Psoas muscle (tissue), 7 donors: ENCODE measurements at regions not wholly inside any gene's neighbourhood (a gene's known extent, or its start where the extent isn't known, plus 50 kb on each side); places are given as distances from the start of the nearest gene placed in this dataset.
A peak's percentile ranks its signal among the peaks of the same experiment; 100 is the strongest.

ENCODE experiments used
- ATAC-seq, 4 donors: fragments of 200-7000 bp; cut with Tn5 transposase; one replicate each; pipeline ENCODE4 v1.9.1; 2020; ENCODE audit warnings: moderate library complexity in 3 of 4, mild to moderate bottlenecking in 2 of 4
- DNase-seq, 2 donors: peaks; one replicate each; pipeline ENCODE4 v3.0.0-alpha.2; 2020
- H3K27ac ChIP-seq: fragments of 200-600 bp; one replicate; pipeline ENCODE4 v1.8.0; 2022
- H3K27me3 ChIP-seq, 3 donors: fragments of 200-600 bp in 1 of 3; one replicate each; pipeline versions ENCODE4 v1.6.1 to v1.8.0; 2013 to 2022; ENCODE audit warnings: low read length in 2 of 3, mild to moderate bottlenecking in 2 of 3, moderate library complexity in 1 of 3; ENCODE audit not compliant: insufficient read depth in 3 of 3
- H3K36me3 ChIP-seq, 2 donors: fragments of 200-600 bp in 1 of 2; one replicate each; pipeline versions ENCODE4 v1.6.1 to v1.8.0; 2013 to 2022; ENCODE audit warnings: low read depth in 1 of 2, mild to moderate bottlenecking in 1 of 2, moderate library complexity in 1 of 2; ENCODE audit not compliant: insufficient read depth in 1 of 2
- H3K4me1 ChIP-seq: fragments of 200-600 bp; one replicate; pipeline ENCODE4 v1.8.0; 2022
- H3K4me3 ChIP-seq: fragments of 200-600 bp; one replicate; pipeline ENCODE4 v1.8.0; 2022; ENCODE audit warnings: mild to moderate bottlenecking
- H3K9me3 ChIP-seq: fragments of 200-600 bp; one replicate; pipeline ENCODE4 v1.8.0; 2022
- CTCF ChIP-seq: fragments of 200-600 bp; IDR thresholded peaks from one replicate; pipeline ENCODE4 v1.8.0; 2022; ENCODE audit warnings: antibody characterized with exemption
- WGBS, 3 donors: extraction: QIAGEN DNeasy Blood & Tissue Kit; methylation state at CpG; one replicate each; pipeline versions ENCODE4 v1.1.6 to v1.1.7; 2013; 5-methylcytosine and 5-hydroxymethylcytosine counted together
- intact Hi-C, 2 donors: fragments of 100-400 bp; cut with DNase I; formaldehyde crosslinking; loops; one replicate each; pipeline versions ENCODE4 v1.11.0 to v1.14.2; 2022
- donor health status: healthy with polysubstance abuse.
- donor health status: DM: no; HTN: no; CAD: no; lungs with moderate emphysema.
- donor health status: Bipolar disorder and iron deficiency.
- donor health status: healthy.
- donor health status: DM: yes; HTN: yes; CAD: no.
- donor health status: DM: no; HTN: no; CAD: no.
- donor health status: DM: yes; HTN: yes; CAD: no.

DNA sequence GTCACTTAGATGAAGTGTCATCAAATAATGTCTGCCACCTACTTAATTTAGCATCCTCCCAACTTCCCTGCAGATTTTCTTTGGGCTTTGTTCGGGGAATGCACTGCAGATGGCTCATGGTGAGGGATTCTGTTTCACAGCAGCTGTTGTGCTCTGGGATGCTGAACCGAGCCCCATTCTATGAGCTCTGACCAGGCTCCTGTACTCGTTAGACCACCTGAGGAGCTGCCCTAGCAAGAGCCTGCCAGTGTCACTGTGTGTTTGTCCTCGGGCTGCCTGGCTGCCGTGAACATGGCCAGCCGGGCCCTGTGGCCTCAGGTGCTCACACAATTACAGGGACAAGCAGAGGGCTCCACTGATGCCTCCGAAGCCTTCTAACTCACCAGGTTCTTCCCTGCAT, 238.8 kb upstream of the ECI2 start:
- WGBS, 3 donors: 36 to 59% (median 53%) methylated on average over 7 of the region's 7 CpGs
- no peaks in the 10 kb centered on the region for H3K36me3 ChIP-seq
- H3K27me3 ChIP-seq: no peaks in the 10 kb centered on the region
- DNase-seq: no peak
- H3K4me1 ChIP-seq: peaks cover 38% of the 10 kb centered on the region
- ATAC-seq: no peak
- H3K9me3 ChIP-seq: no peaks in the 10 kb centered on the region
- no peak overlapping the region for H3K4me3 ChIP-seq
- H3K27ac ChIP-seq: peak overlapping the region; percentile 58
- intact Hi-C loops: no loop called here
- no peak for TF ChIP-seq CTCF

GRCh38 chr6:4372866-4373265, 237.5 kb upstream of the ECI2 start:
- no peak for ATAC-seq
- H3K4me1 ChIP-seq: peaks cover 48% of the 10 kb centered on the region
- no peaks in the 10 kb centered on the region for H3K27me3 ChIP-seq
- no peaks in the 10 kb centered on the region for H3K36me3 ChIP-seq
- no peak for TF ChIP-seq CTCF
- peak overlapping the region; percentile 80 for H3K27ac ChIP-seq
- no peak overlapping the region for H3K4me3 ChIP-seq
- no peak for DNase-seq
- H3K9me3 ChIP-seq: no peaks in the 10 kb centered on the region
- 89 to 95% (median 91%) methylated on average over 2 of the region's 2 CpGs for WGBS, 3 donors
- intact Hi-C loops: no loop called here

DNA sequence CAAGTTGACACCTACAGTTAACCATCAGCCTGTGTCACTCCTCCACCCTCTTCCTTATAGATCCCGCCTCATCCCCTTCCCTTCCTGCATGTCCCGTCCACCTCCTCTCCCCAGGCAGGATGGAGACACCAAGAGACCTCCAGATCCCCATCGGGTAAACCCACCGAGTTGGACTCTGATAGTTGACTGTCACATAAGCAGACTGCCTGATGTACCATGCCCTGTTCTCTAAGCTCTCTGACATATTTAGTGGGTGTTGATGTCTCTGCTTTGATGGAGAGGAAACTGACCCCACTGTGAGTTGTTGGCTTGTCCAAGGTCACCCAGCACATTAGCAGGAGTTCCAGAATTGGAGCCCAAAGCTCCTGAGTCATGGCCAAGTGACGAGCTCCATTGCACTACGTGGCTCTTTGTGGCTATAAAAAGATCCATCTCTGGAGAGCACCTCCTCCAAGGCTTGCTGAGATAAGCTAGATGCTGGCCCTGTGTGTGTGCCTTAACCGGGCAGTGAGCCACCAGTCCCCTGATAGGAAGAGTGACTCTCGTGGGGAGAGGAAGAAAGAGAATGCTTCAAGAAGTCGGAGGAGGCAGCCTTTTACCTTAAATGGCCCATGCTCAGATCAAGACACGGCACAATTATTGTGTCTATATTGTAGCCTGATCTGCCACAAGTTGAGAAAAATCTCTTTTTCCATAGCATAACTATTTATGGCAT, 236.0 kb upstream of the ECI2 start:
- peak overlapping the region; percentile 80 for H3K27ac ChIP-seq
- ATAC-seq: peak; percentile 90 to 93 (median 90)

GRCh38 chr6:4370066-4370465, 234.7 kb upstream of the ECI2 start:
- peaks cover 48% of the 10 kb centered on the region for H3K4me1 ChIP-seq
- no peaks in the 10 kb centered on the region for H3K9me3 ChIP-seq
- ATAC-seq (peak; percentile 62 to 75 (median 68)), DNase-seq (no peak)
- H3K27me3 ChIP-seq: no peaks in the 10 kb centered on the region
- no peak overlapping the region for H3K4me3 ChIP-seq
- intact Hi-C loops: no loop called here
- no peak for TF ChIP-seq CTCF
- no peaks in the 10 kb centered on the region for H3K36me3 ChIP-seq
- H3K27ac ChIP-seq: peak overlapping the region; percentile 80
- WGBS, 3 donors: 28 to 44% (median 39%) methylated on average over 3 of the region's 3 CpGs

More for the DNA sequence above, 236.0 kb upstream of the ECI2 start:
- peak overlapping the region; percentile 4 for H3K4me3 ChIP-seq
- peaks cover 48% of the 10 kb centered on the region for H3K4me1 ChIP-seq
- no peaks in the 10 kb centered on the region for H3K9me3 ChIP-seq
- no peaks in the 10 kb centered on the region for H3K27me3 ChIP-seq
- no peak for TF ChIP-seq CTCF
- no peaks in the 10 kb centered on the region for H3K36me3 ChIP-seq
- DNase-seq: peak; percentile 67 to 89
- WGBS, 3 donors: 31 to 37% (median 35%) methylated on average over 10 of the region's 10 CpGs
- intact Hi-C loops: loop anchor here in 1 of 2 donors (1.0 kb wide), 1 partner anchor 31 kb away; no protein-coding TSS in a partner anchor
